ENCODE measurements at regions not wholly inside any gene's neighbourhood (a gene's known extent, or its start where the extent isn't known, plus 50 kb on each side); places are given as distances from the start of the nearest gene placed in this dataset.
"Not testable (repeated sequence)": the region's sequence is repeated elsewhere in the genome, so short reads cannot be mapped to it uniquely, and the experiment has no call there.

GRCh38 chr2:142796588-142796987, 80.9 kb upstream of the KYNU start:
- H3K27me3 Mint-ChIP-seq, result no peaks in the 10 kb centered on the region
- H3K4me3 Mint-ChIP-seq, result no peak overlapping the region
- ChIA-PET CTCF (no interaction called here), POLR2A (no interaction called here)
- peaks cover 2% of the 10 kb centered on the region for H3K9me3 Mint-ChIP-seq
- H3K4me1 Mint-ChIP-seq (ENCODE audit: low read depth), result no peaks in the 10 kb centered on the region
- no peak overlapping the region for H3K27ac Mint-ChIP-seq
- DNase-seq (no peak), ATAC-seq (no peak)
- no peaks in the 10 kb centered on the region for H3K36me3 Mint-ChIP-seq (ENCODE audit: low read depth)
- intact Hi-C loops (cut with micrococcal nuclease), result no loop called here
- no peak for TF ChIP-seq CTCF (IDR thresholded peaks at IDR 0.05)

- Mint-ChIP-seq H3K4me3 (no peak overlapping the region), H3K27ac (no peak overlapping the region), H3K27me3 (no peaks in the 10 kb centered on the region), H3K9me3 (peaks cover 2% of the 10 kb centered on the region), H3K4me1 (ENCODE audit: low read depth) (no peaks in the 10 kb centered on the region), H3K36me3 (ENCODE audit: low read depth) (no peaks in the 10 kb centered on the region)
- TF ChIP-seq CTCF (IDR thresholded peaks at IDR 0.05), result no peak
- ChIA-PET POLR2A (no interaction called here), CTCF (no interaction called here)
- intact Hi-C loops (cut with micrococcal nuclease), result no loop called here
- ATAC-seq, result no peak
- DNase-seq, result no peak
These were observed 81.3 kb upstream of the KYNU start for GRCh38 chr2:142796161-142796560.

GRCh38 chr2:142794850-142795249, 82.6 kb upstream of the KYNU start:
- H3K4me3 Mint-ChIP-seq, result no peak overlapping the region
- POLR2A ChIA-PET, result no interaction called here
- H3K9me3 Mint-ChIP-seq, result peaks cover 2% of the 10 kb centered on the region
- no peak for ATAC-seq
- no peaks in the 10 kb centered on the region for H3K4me1 Mint-ChIP-seq (ENCODE audit: low read depth)
- no peaks in the 10 kb centered on the region for H3K27me3 Mint-ChIP-seq
- no peak for DNase-seq
- CTCF ChIA-PET, result no interaction called here
- no peaks in the 10 kb centered on the region for H3K36me3 Mint-ChIP-seq (ENCODE audit: low read depth)
- no peak overlapping the region for H3K27ac Mint-ChIP-seq
- no peak for TF ChIP-seq CTCF (IDR thresholded peaks at IDR 0.05)
- intact Hi-C loops (cut with micrococcal nuclease), result no loop called here

- CTCF ChIA-PET; H3K27me3 Mint-ChIP-seq; H3K27ac Mint-ChIP-seq; DNase-seq; H3K36me3 Mint-ChIP-seq (ENCODE audit: low read depth); POLR2A ChIA-PET; H3K4me1 Mint-ChIP-seq (ENCODE audit: low read depth); H3K9me3 Mint-ChIP-seq; intact Hi-C loops (cut with micrococcal nuclease); H3K4me3 Mint-ChIP-seq; ATAC-seq: not testable (repeated sequence)
These were observed 85.1 kb upstream of the KYNU start for GRCh38 chr2:142792328-142792727.

GRCh38 chr2:142791335-142791734, 86.1 kb upstream of the KYNU start:
- no peak for DNase-seq
- H3K4me3 Mint-ChIP-seq, result no peak overlapping the region
- no peaks in the 10 kb centered on the region for H3K27me3 Mint-ChIP-seq
- H3K36me3 Mint-ChIP-seq (ENCODE audit: low read depth), result no peaks in the 10 kb centered on the region
- intact Hi-C loops (cut with micrococcal nuclease), result no loop called here
- ATAC-seq, result no peak
- TF ChIP-seq CTCF (IDR thresholded peaks at IDR 0.05), result no peak
- H3K4me1 Mint-ChIP-seq (ENCODE audit: low read depth), result no peaks in the 10 kb centered on the region
- CTCF ChIA-PET, result no interaction called here
- POLR2A ChIA-PET, result no interaction called here
- H3K27ac Mint-ChIP-seq, result no peak overlapping the region
- H3K9me3 Mint-ChIP-seq, result peaks cover 5% of the 10 kb centered on the region
